ENCODE measurements at regions not wholly inside any gene's neighbourhood (a gene's known extent, or its start where the extent isn't known, plus 50 kb on each side); places are given as distances from the start of the nearest gene placed in this dataset. TPM values are rescaled to one million over a fixed set of nuclear protein-coding genes. Genes with fewer than 3 reads are reported as not detected.

- H3K4me2 ChIP-seq (ENCODE audit: low read depth, low read length, poor library complexity, severe bottlenecking): no peak overlapping the region
- H3K9me2 ChIP-seq (replicated peaks; ENCODE audit: insufficient read depth, low read length): no peaks in the 10 kb centered on the region
- H3K27me3 ChIP-seq (ENCODE audit: low read length): no peaks in the 10 kb centered on the region
- H3K9me3 ChIP-seq (ENCODE audit: low read length): no peaks in the 10 kb centered on the region
- H2AFZ ChIP-seq (ENCODE audit: low read length): no peak overlapping the region
- no peaks in the 10 kb centered on the region for H4K20me1 ChIP-seq (ENCODE audit: insufficient read depth, low read depth, low read length)
- H3K79me2 ChIP-seq (ENCODE audit: low read length): no peaks in the 10 kb centered on the region
- H3K4me3 ChIP-seq (ENCODE audit: low read length): no peak overlapping the region
- no peak for DNase-seq
- no peaks in the 10 kb centered on the region for H3K4me1 ChIP-seq (ENCODE audit: low read length)
- no peak overlapping the region for H3K9ac ChIP-seq (ENCODE audit: low read length)
- H3K36me3 ChIP-seq (ENCODE audit: insufficient read depth, low read length): no peaks in the 10 kb centered on the region
- H3K27ac ChIP-seq (ENCODE audit: low read length): no peak overlapping the region
Measured at GRCh38 chr3:25362118-25362517, 65.9 kb upstream of the RARB start.

GRCh38 chr3:25365636-25366035 lies 62.4 kb upstream of the RARB start:
- Histone ChIP-seq H3K4me3 (ENCODE audit: low read length) (no peak overlapping the region), H3K4me2 (ENCODE audit: low read depth, low read length, poor library complexity, severe bottlenecking) (no peak overlapping the region), H2AFZ (ENCODE audit: low read length) (no peak overlapping the region), H3K27me3 (ENCODE audit: low read length) (no peaks in the 10 kb centered on the region), H3K4me1 (ENCODE audit: low read length) (no peaks in the 10 kb centered on the region), H3K9me2 (replicated peaks; ENCODE audit: insufficient read depth, low read length) (no peaks in the 10 kb centered on the region), H3K36me3 (ENCODE audit: insufficient read depth, low read length) (no peaks in the 10 kb centered on the region), H4K20me1 (ENCODE audit: insufficient read depth, low read depth, low read length) (no peaks in the 10 kb centered on the region), H3K79me2 (ENCODE audit: low read length) (no peaks in the 10 kb centered on the region), H3K9ac (ENCODE audit: low read length) (no peak overlapping the region), H3K27ac (ENCODE audit: low read length) (no peak overlapping the region), H3K9me3 (ENCODE audit: low read length) (no peaks in the 10 kb centered on the region)
- no peak for DNase-seq

GRCh38 chr3:25367025-25367424 lies 61.0 kb upstream of the RARB start:
- H3K9me2 ChIP-seq (replicated peaks; ENCODE audit: insufficient read depth, low read length): no peaks in the 10 kb centered on the region
- no peaks in the 10 kb centered on the region for H4K20me1 ChIP-seq (ENCODE audit: insufficient read depth, low read depth, low read length)
- no peak overlapping the region for H3K9ac ChIP-seq (ENCODE audit: low read length)
- H3K9me3 ChIP-seq (ENCODE audit: low read length): no peaks in the 10 kb centered on the region
- DNase-seq: no peak
- H3K4me2 ChIP-seq (ENCODE audit: low read depth, low read length, poor library complexity, severe bottlenecking): no peak overlapping the region
- H3K4me3 ChIP-seq (ENCODE audit: low read length): no peak overlapping the region
- H3K4me1 ChIP-seq (ENCODE audit: low read length): no peaks in the 10 kb centered on the region
- no peaks in the 10 kb centered on the region for H3K27me3 ChIP-seq (ENCODE audit: low read length)
- H2AFZ ChIP-seq (ENCODE audit: low read length): no peak overlapping the region
- no peaks in the 10 kb centered on the region for H3K36me3 ChIP-seq (ENCODE audit: insufficient read depth, low read length)
- no peak overlapping the region for H3K27ac ChIP-seq (ENCODE audit: low read length)
- no peaks in the 10 kb centered on the region for H3K79me2 ChIP-seq (ENCODE audit: low read length)

GRCh38 chr3:25372167-25372566 lies 55.9 kb upstream of the RARB start:
- H3K79me2 ChIP-seq (ENCODE audit: low read length): no peaks in the 10 kb centered on the region
- no peak overlapping the region for H3K4me3 ChIP-seq (ENCODE audit: low read length)
- no peak overlapping the region for H3K9ac ChIP-seq (ENCODE audit: low read length)
- H3K4me2 ChIP-seq (ENCODE audit: low read depth, low read length, poor library complexity, severe bottlenecking): no peak overlapping the region
- no peaks in the 10 kb centered on the region for H3K27me3 ChIP-seq (ENCODE audit: low read length)
- no peak overlapping the region for H2AFZ ChIP-seq (ENCODE audit: low read length)
- no peaks in the 10 kb centered on the region for H3K36me3 ChIP-seq (ENCODE audit: insufficient read depth, low read length)
- H3K4me1 ChIP-seq (ENCODE audit: low read length): no peaks in the 10 kb centered on the region
- no peaks in the 10 kb centered on the region for H3K9me2 ChIP-seq (replicated peaks; ENCODE audit: insufficient read depth, low read length)
- DNase-seq: no peak
- no peak overlapping the region for H3K27ac ChIP-seq (ENCODE audit: low read length)
- H3K9me3 ChIP-seq (ENCODE audit: low read length): no peaks in the 10 kb centered on the region
- H4K20me1 ChIP-seq (ENCODE audit: insufficient read depth, low read depth, low read length): no peaks in the 10 kb centered on the region

- H3K36me3 ChIP-seq (ENCODE audit: insufficient read depth, low read length): no peaks in the 10 kb centered on the region
- DNase-seq: no peak
- H3K9me2 ChIP-seq (replicated peaks; ENCODE audit: insufficient read depth, low read length): no peaks in the 10 kb centered on the region
- no peak overlapping the region for H2AFZ ChIP-seq (ENCODE audit: low read length)
- no peaks in the 10 kb centered on the region for H3K27me3 ChIP-seq (ENCODE audit: low read length)
- no peak overlapping the region for H3K4me2 ChIP-seq (ENCODE audit: low read depth, low read length, poor library complexity, severe bottlenecking)
- H3K9me3 ChIP-seq (ENCODE audit: low read length): no peaks in the 10 kb centered on the region
- H3K27ac ChIP-seq (ENCODE audit: low read length): no peak overlapping the region
- H3K4me3 ChIP-seq (ENCODE audit: low read length): no peak overlapping the region
- H3K79me2 ChIP-seq (ENCODE audit: low read length): no peaks in the 10 kb centered on the region
- no peak overlapping the region for H3K9ac ChIP-seq (ENCODE audit: low read length)
- no peaks in the 10 kb centered on the region for H4K20me1 ChIP-seq (ENCODE audit: insufficient read depth, low read depth, low read length)
- no peaks in the 10 kb centered on the region for H3K4me1 ChIP-seq (ENCODE audit: low read length)
Measured at GRCh38 chr3:25376340-25376739, 51.7 kb upstream of the RARB start.

GRCh38 chr3:25377042-25377441 lies 51.0 kb upstream of the RARB start:
- no peaks in the 10 kb centered on the region for H3K9me2 ChIP-seq (replicated peaks; ENCODE audit: insufficient read depth, low read length)
- no peaks in the 10 kb centered on the region for H3K27me3 ChIP-seq (ENCODE audit: low read length)
- H3K4me1 ChIP-seq (ENCODE audit: low read length): no peaks in the 10 kb centered on the region
- no peaks in the 10 kb centered on the region for H3K9me3 ChIP-seq (ENCODE audit: low read length)
- no peak overlapping the region for H3K9ac ChIP-seq (ENCODE audit: low read length)
- H2AFZ ChIP-seq (ENCODE audit: low read length): no peak overlapping the region
- DNase-seq: no peak
- H3K36me3 ChIP-seq (ENCODE audit: insufficient read depth, low read length): no peaks in the 10 kb centered on the region
- H3K27ac ChIP-seq (ENCODE audit: low read length): no peak overlapping the region
- no peaks in the 10 kb centered on the region for H4K20me1 ChIP-seq (ENCODE audit: insufficient read depth, low read depth, low read length)
- H3K4me2 ChIP-seq (ENCODE audit: low read depth, low read length, poor library complexity, severe bottlenecking): no peak overlapping the region
- H3K4me3 ChIP-seq (ENCODE audit: low read length): no peak overlapping the region
- no peaks in the 10 kb centered on the region for H3K79me2 ChIP-seq (ENCODE audit: low read length)

Small RNA genes in the stretch of these regions (small RNA-seq; reads per million reads assigned to genes)
- gene RN7SL216P (not detected), gene RNA5SP125 (not detected), gene RNA5SP126 (not detected)
